H9 (cell line): ENCODE measurements at regions not wholly inside any gene's neighbourhood (a gene's known extent, or its start where the extent isn't known, plus 50 kb on each side); places are given as distances from the start of the nearest gene placed in this dataset.
"Not testable (repeated sequence)": the region's sequence is repeated elsewhere in the genome, so short reads cannot be mapped to it uniquely, and the experiment has no call there.

Experiments used
- DNase-seq: peaks from one replicate; pipeline ENCODE4 v3.0.0-alpha.2; 2017
- H2AFZ ChIP-seq: one replicate; pipeline ENCODE4 v1.6.1; 2013; ENCODE audit warnings: mild to moderate bottlenecking, low read length, control low read depth, moderate library complexity
- H2AK5ac ChIP-seq: 2 replicates; pipeline ENCODE4 v1.6.1; 2013; ENCODE audit warnings: low read length, control low read depth, mixed read lengths; ENCODE audit not compliant: insufficient read length
- H2BK120ac ChIP-seq: one replicate; pipeline ENCODE4 v1.6.1; 2013; ENCODE audit warnings: low read depth, mild to moderate bottlenecking, low read length, control low read depth, inconsistent platforms; ENCODE audit not compliant: poor library complexity, severe bottlenecking
- H2BK12ac ChIP-seq: 2 replicates; pipeline ENCODE4 v1.6.1; 2013; ENCODE audit warnings: low read length, control low read depth, mixed read lengths, low read depth; ENCODE audit not compliant: insufficient read length
- H2BK15ac ChIP-seq: 2 replicates; pipeline ENCODE4 v1.6.1; 2013; ENCODE audit warnings: low read depth, low read length, control low read depth
- H2BK20ac ChIP-seq: one replicate; pipeline ENCODE4 v1.6.1; 2013; ENCODE audit warnings: low read depth, mild to moderate bottlenecking, low read length, control low read depth, inconsistent platforms; ENCODE audit not compliant: poor library complexity, severe bottlenecking
- H2BK5ac ChIP-seq: 2 replicates; pipeline ENCODE4 v1.6.1; 2013; ENCODE audit warnings: low read length, control low read depth, mixed read lengths; ENCODE audit not compliant: insufficient read length
- H3K14ac ChIP-seq: 2 replicates; pipeline ENCODE4 v1.6.1; 2013; ENCODE audit warnings: low read length, control low read depth; ENCODE audit not compliant: insufficient read depth
- H3K18ac ChIP-seq: 2 replicates; pipeline ENCODE4 v1.6.1; 2013; ENCODE audit warnings: low read depth, mild to moderate bottlenecking, mixed read lengths, low read length, control low read depth; ENCODE audit not compliant: insufficient read length
- H3K23ac ChIP-seq: 2 replicates; pipeline ENCODE4 v1.6.1; 2013; ENCODE audit warnings: low read length, control low read depth, mixed read lengths, low read depth; ENCODE audit not compliant: insufficient read length
- H3K23me2 ChIP-seq: 2 replicates; pipeline ENCODE4 v1.6.1; 2013; ENCODE audit warnings: low read depth, mild to moderate bottlenecking, mixed read lengths, low read length, control low read depth; ENCODE audit not compliant: insufficient read length, poor library complexity, severe bottlenecking
- H3K27ac ChIP-seq: 2 replicates; pipeline ENCODE4 v1.5.1; 2013; ENCODE audit warnings: low read length, control low read depth, mixed read lengths, low read depth; ENCODE audit not compliant: insufficient read length
- H3K27me3 ChIP-seq: 2 replicates; pipeline ENCODE4 v1.6.1; 2013; ENCODE audit warnings: low read length, control low read depth, inconsistent platforms; ENCODE audit not compliant: insufficient read depth
- H3K4ac ChIP-seq: 2 replicates; pipeline ENCODE4 v1.6.1; 2013; ENCODE audit warnings: low read depth, mild to moderate bottlenecking, control low read depth, inconsistent platforms, low read length, moderate library complexity
- H3K4me1 ChIP-seq: 2 replicates; pipeline ENCODE4 v1.6.1; 2013; ENCODE audit warnings: low read length, control low read depth, inconsistent platforms; ENCODE audit not compliant: insufficient read depth
- H3K4me2 ChIP-seq: 2 replicates; pipeline ENCODE4 v1.6.1; 2013; ENCODE audit warnings: low read length, control low read depth, mixed read lengths; ENCODE audit not compliant: insufficient read length, insufficient read depth
- H3K56ac ChIP-seq: 2 replicates; pipeline ENCODE4 v1.6.1; 2013; ENCODE audit warnings: low read depth, mild to moderate bottlenecking, mixed read lengths, low read length, control low read depth; ENCODE audit not compliant: insufficient read length
- H3K79me1 ChIP-seq: 2 replicates; pipeline ENCODE4 v1.6.1; 2013; ENCODE audit warnings: low read depth, mild to moderate bottlenecking, moderate library complexity, low read length, control low read depth, inconsistent platforms; ENCODE audit not compliant: insufficient read depth, poor library complexity, severe bottlenecking
- H3K79me2 ChIP-seq: 2 replicates; pipeline ENCODE4 v1.6.1; 2013; ENCODE audit warnings: low read length, control low read depth, inconsistent platforms; ENCODE audit not compliant: insufficient read depth
- H3K9ac ChIP-seq: 2 replicates; pipeline ENCODE4 v1.6.1; 2013; ENCODE audit warnings: low read length, control low read depth, mixed read lengths; ENCODE audit not compliant: insufficient read length; ENCODE audit errors: extremely low read depth
- H3K9me3 ChIP-seq: one replicate; pipeline ENCODE4 v1.6.1; 2013; ENCODE audit warnings: low read depth, low read length, inconsistent platforms; ENCODE audit not compliant: control insufficient read depth
- H3T11ph ChIP-seq: one replicate; pipeline ENCODE4 v1.6.1; 2013; ENCODE audit warnings: mild to moderate bottlenecking, low read length, control low read depth, inconsistent platforms
- H4K20me1 ChIP-seq: one replicate; pipeline ENCODE4 v1.6.1; 2013; ENCODE audit not compliant: control insufficient read depth, insufficient read length, insufficient read depth
- H4K5ac ChIP-seq: 2 replicates; pipeline ENCODE4 v1.6.1; 2013; ENCODE audit warnings: low read depth, mild to moderate bottlenecking, mixed read lengths, low read length, control low read depth; ENCODE audit not compliant: insufficient read length
- H4K8ac ChIP-seq: replicated peaks from 2 replicates; pipeline ENCODE4 v1.6.1; 2013; ENCODE audit warnings: low read length, control low read depth, mixed read lengths, low read depth; ENCODE audit not compliant: insufficient read length
- H4K91ac ChIP-seq: 2 replicates; pipeline ENCODE4 v1.6.1; 2013; ENCODE audit warnings: low read depth, mild to moderate bottlenecking, moderate library complexity, mixed read lengths, low read length, control low read depth; ENCODE audit not compliant: insufficient read length
- H3K27ac Mint-ChIP-seq, 3 experiments: 2 replicates in 2 of 3; 3 replicates in 1 of 3; pipeline ENCODE4 v1.8.0; 2020 to 2021; ENCODE audit warnings: mixed read lengths in 3 of 3, mild to moderate bottlenecking in 1 of 3, moderate library complexity in 1 of 3
- H3K27me3 Mint-ChIP-seq: 2 replicates; pipeline ENCODE4 v1.8.0; 2021; ENCODE audit warnings: low read depth, mild to moderate bottlenecking, moderate library complexity, mixed read lengths
- H3K36me3 Mint-ChIP-seq, 3 experiments: 2 replicates in 2 of 3; 3 replicates in 1 of 3; pipeline ENCODE4 v1.8.0; 2020 to 2021; ENCODE audit warnings: low read depth in 3 of 3, mixed read lengths in 3 of 3; ENCODE audit not compliant: insufficient read depth in 1 of 3
- H3K4me1 Mint-ChIP-seq, 2 experiments: 2 replicates each; pipeline ENCODE4 v1.8.0; 2020; ENCODE audit warnings: mixed read lengths in 2 of 2
- H3K4me3 Mint-ChIP-seq, 2 experiments: 2 replicates in 1 of 2; 3 replicates in 1 of 2; pipeline ENCODE4 v1.8.0; 2020 to 2021; ENCODE audit warnings: mild to moderate bottlenecking in 2 of 2, mixed read lengths in 2 of 2, moderate library complexity in 1 of 2
- H3K9me3 Mint-ChIP-seq, 2 experiments: 2 replicates in 1 of 2; 3 replicates in 1 of 2; pipeline ENCODE4 v1.8.0; 2020; ENCODE audit warnings: mild to moderate bottlenecking in 2 of 2, mixed read lengths in 2 of 2, moderate library complexity in 1 of 2
- WGBS: extraction: QIAGEN DNeasy Blood & Tissue Kit; methylation state at CpG from one replicate; pipeline ENCODE4 v1.1.7; 2013; ENCODE audit warnings: missing lambda C conversion rate, low lambda C conversion rate, mixed read lengths; ENCODE audit not compliant: insufficient read length; ENCODE audit errors: extremely low coverage; 5-methylcytosine and 5-hydroxymethylcytosine counted together
- TF ChIP-seq, protein P1 (sequence below): fragments of 200-600 bp; sonication (generic); conservative IDR thresholded peaks from 3 replicates; pipeline ENCODE4 v1.8.0; 2021; ENCODE audit warnings: antibody characterized with exemption, mild to moderate bottlenecking

- H3K18ac ChIP-seq, result no peak overlapping the region
- H3T11ph ChIP-seq, result no peak overlapping the region
- H3K56ac ChIP-seq, result no peak overlapping the region
- DNase-seq, result no peak
- H2BK5ac ChIP-seq, result no peak overlapping the region
- no peaks in the 10 kb centered on the region for H4K20me1 ChIP-seq
- Mint-ChIP-seq H3K4me3 (no peak overlapping the region), H3K27me3 (no peaks in the 10 kb centered on the region), H3K27ac (no peak overlapping the region), H3K9me3 (no peaks in the 10 kb centered on the region; a peak in 3 of 5 replicates), H3K4me1 (peaks cover 10 to 11% of the 10 kb centered on the region in 2 experiments), H3K36me3 (no peaks in the 10 kb centered on the region; a peak in 2 of 7 replicates)
- H2BK20ac ChIP-seq, result no peak overlapping the region
- H3K9ac ChIP-seq, result no peak overlapping the region
- no peak overlapping the region for H3K23ac ChIP-seq
- no peaks in the 10 kb centered on the region for H3K79me2 ChIP-seq
- no peak overlapping the region for H3K4me2 ChIP-seq
- no peaks in the 10 kb centered on the region for H3K23me2 ChIP-seq
- no peaks in the 10 kb centered on the region for H3K27me3 ChIP-seq
- no peak overlapping the region for H3K27ac ChIP-seq
- WGBS, result no CpG with 5 or more reads among the region's 3 CpGs
- TF ChIP-seq, protein P1, sequence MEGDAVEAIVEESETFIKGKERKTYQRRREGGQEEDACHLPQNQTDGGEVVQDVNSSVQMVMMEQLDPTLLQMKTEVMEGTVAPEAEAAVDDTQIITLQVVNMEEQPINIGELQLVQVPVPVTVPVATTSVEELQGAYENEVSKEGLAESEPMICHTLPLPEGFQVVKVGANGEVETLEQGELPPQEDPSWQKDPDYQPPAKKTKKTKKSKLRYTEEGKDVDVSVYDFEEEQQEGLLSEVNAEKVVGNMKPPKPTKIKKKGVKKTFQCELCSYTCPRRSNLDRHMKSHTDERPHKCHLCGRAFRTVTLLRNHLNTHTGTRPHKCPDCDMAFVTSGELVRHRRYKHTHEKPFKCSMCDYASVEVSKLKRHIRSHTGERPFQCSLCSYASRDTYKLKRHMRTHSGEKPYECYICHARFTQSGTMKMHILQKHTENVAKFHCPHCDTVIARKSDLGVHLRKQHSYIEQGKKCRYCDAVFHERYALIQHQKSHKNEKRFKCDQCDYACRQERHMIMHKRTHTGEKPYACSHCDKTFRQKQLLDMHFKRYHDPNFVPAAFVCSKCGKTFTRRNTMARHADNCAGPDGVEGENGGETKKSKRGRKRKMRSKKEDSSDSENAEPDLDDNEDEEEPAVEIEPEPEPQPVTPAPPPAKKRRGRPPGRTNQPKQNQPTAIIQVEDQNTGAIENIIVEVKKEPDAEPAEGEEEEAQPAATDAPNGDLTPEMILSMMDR, result no peak
- no peak overlapping the region for H3K14ac ChIP-seq
- no peak overlapping the region for H4K5ac ChIP-seq
- no peak overlapping the region for H2BK12ac ChIP-seq
- peaks cover 2% of the 10 kb centered on the region for H3K4me1 ChIP-seq
- H3K4ac ChIP-seq, result no peak overlapping the region
- no peak overlapping the region for H4K91ac ChIP-seq
- H3K79me1 ChIP-seq, result no peaks in the 10 kb centered on the region
- no peak overlapping the region for H2AFZ ChIP-seq
- H2BK15ac ChIP-seq, result no peak overlapping the region
- H2AK5ac ChIP-seq, result no peak overlapping the region
- H3K9me3 ChIP-seq, result no peaks in the 10 kb centered on the region
- no peak overlapping the region for H2BK120ac ChIP-seq
- no peak overlapping the region for H4K8ac ChIP-seq
Observed at GRCh38 chr18:39134255-39134654, 1568.7 kb upstream of the CELF4 start.

- not testable (repeated sequence) for H4K8ac ChIP-seq, H3K4me1 ChIP-seq, H3K23ac ChIP-seq, H4K91ac ChIP-seq, H3K4ac ChIP-seq, H3K4me1 Mint-ChIP-seq, H3K9me3 ChIP-seq, H2AK5ac ChIP-seq, DNase-seq, H2AFZ ChIP-seq, H2BK12ac ChIP-seq, H3K56ac ChIP-seq, H3K18ac ChIP-seq, H2BK5ac ChIP-seq, H3K4me2 ChIP-seq, H3K9ac ChIP-seq, H4K5ac ChIP-seq, H3K27me3 ChIP-seq, H3K23me2 ChIP-seq, H3K27ac ChIP-seq, H2BK20ac ChIP-seq, H3K14ac ChIP-seq, H3K79me1 ChIP-seq, H2BK120ac ChIP-seq, H4K20me1 ChIP-seq, H3K4me3 Mint-ChIP-seq, H3T11ph ChIP-seq, H3K27me3 Mint-ChIP-seq, H3K27ac Mint-ChIP-seq, H3K79me2 ChIP-seq, H3K36me3 Mint-ChIP-seq, H2BK15ac ChIP-seq
- no CpG with 5 or more reads among the region's 3 CpGs for WGBS
- peaks cover 12 to 16% of the 10 kb centered on the region in 2 experiments; a peak in 4 of 5 replicates for H3K9me3 Mint-ChIP-seq
Observed at GRCh38 chr18:39127538-39127937, 1561.9 kb upstream of the CELF4 start.
